NCI-H1694 treated with DMSO at 0.1 percent for 48 hours (cell line): ENCODE measurements at regions not wholly inside any gene's neighbourhood (a gene's known extent, or its start where the extent isn't known, plus 50 kb on each side); places are given as distances from the start of the nearest gene placed in this dataset.

Source experiments
- DNase-seq: peaks from one replicate; lab custom pipeline; 2025; lab: John Stamatoyannopoulos, UW

- no peak for DNase-seq
These were observed 153.1 kb upstream of the GAP43 start for GRCh38 chr3:115470254-115470653.

- no peak for DNase-seq
These were observed 147.9 kb upstream of the GAP43 start for GRCh38 chr3:115475178-115476041.

- DNase-seq = no peak
These were observed 146.8 kb upstream of the GAP43 start for GRCh38 chr3:115476472-115476871.

GRCh38 chr3:115478359-115478758, 145.0 kb upstream of the GAP43 start:
- DNase-seq = no peak

GRCh38 chr3:115486880-115487279, 136.4 kb upstream of the GAP43 start:
- no peak for DNase-seq

GRCh38 chr3:115487968-115488367, 135.3 kb upstream of the GAP43 start:
- no peak for DNase-seq

GRCh38 chr3:115488409-115488808, 134.9 kb upstream of the GAP43 start:
- DNase-seq = no peak

- DNase-seq = no peak
These were observed 128.5 kb upstream of the GAP43 start for GRCh38 chr3:115494826-115495225.

GRCh38 chr3:115498421-115498820, 124.9 kb upstream of the GAP43 start:
- DNase-seq = no peak

- no peak for DNase-seq
These were observed 124.4 kb upstream of the GAP43 start for GRCh38 chr3:115498898-115499297.

GRCh38 chr3:115499666-115500065, 123.6 kb upstream of the GAP43 start:
- no peak for DNase-seq

- DNase-seq = no peak
These were observed 122.5 kb upstream of the GAP43 start for GRCh38 chr3:115500795-115501194.

GRCh38 chr3:115502128-115502527, 121.2 kb upstream of the GAP43 start:
- DNase-seq = no peak

GRCh38 chr3:115503394-115503793, 119.9 kb upstream of the GAP43 start:
- DNase-seq = no peak

- no peak for DNase-seq
These were observed 114.7 kb upstream of the GAP43 start for GRCh38 chr3:115508562-115508961.

GRCh38 chr3:115512565-115513415, 110.5 kb upstream of the GAP43 start:
- peak; percentile 11 for DNase-seq

- DNase-seq = no peak
These were observed 109.9 kb upstream of the GAP43 start for GRCh38 chr3:115513416-115513800.

- no peak for DNase-seq
These were observed 105.8 kb upstream of the GAP43 start for GRCh38 chr3:115517457-115518050.

- no peak for DNase-seq
These were observed 105.0 kb upstream of the GAP43 start for GRCh38 chr3:115518100-115518852.

- no peak for DNase-seq
These were observed 103.1 kb upstream of the GAP43 start for GRCh38 chr3:115520241-115520640.

- DNase-seq = no peak
These were observed 102.6 kb upstream of the GAP43 start for GRCh38 chr3:115520651-115521245.

- peak; percentile 6 for DNase-seq
These were observed 99.9 kb upstream of the GAP43 start for GRCh38 chr3:115523458-115523857.
